ENCODE measurements at regions not wholly inside any gene's neighbourhood (a gene's known extent, or its start where the extent isn't known, plus 50 kb on each side); places are given as distances from the start of the nearest gene placed in this dataset.

DNA sequence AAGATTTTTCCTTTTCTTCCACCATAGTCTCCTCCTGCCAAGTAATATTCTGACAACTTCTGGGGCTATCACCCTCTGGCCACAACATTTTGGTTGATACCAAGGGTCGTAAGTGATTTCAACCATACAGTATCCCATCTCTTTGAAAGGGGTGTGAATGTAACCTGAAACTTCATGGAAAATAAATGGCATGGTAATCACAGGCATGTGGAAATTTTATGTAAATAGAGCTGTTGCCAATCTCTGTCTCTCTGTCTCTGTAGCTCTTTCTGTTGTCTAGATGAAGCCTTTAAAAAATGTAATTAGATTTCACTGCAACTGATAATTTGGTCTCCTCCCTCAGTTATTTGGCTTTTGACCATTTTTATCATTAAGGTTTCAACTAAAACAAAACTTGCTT lies 125.6 kb upstream of the RPRM start (continued):
- TF ChIP-seq ZNF841 (CRISPR knock-in tag; IDR thresholded peaks at IDR 0.05; ENCODE audit: borderline replicate concordance) (no peak), ASH2L (IDR thresholded peaks at IDR 0.05; ENCODE audit: insufficient read length, low read depth, low read length) (no peak)

DNA sequence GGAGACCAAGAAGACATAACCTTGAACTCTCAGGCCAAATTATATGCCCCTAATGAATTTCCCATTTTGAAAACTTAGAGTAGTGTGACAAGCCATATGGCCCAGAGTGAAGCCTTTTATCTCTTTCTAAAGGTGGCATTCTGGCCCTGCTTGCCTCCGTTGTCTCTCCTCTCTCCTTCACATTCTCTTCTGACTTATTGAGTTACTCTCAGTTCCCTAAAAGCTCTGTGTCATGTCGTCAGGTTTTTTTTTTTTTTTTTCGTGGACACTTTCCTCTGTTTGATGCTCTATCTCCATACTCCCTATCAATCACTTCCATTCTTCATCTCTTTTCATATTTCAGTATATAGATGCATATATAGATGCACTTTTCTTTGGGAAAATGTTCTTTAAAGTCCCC lies 128.1 kb upstream of the RPRM start:
- ChIA-PET POLR2A (no interaction called here), CTCF (ENCODE audit: low intra/inter-chr PET ratio, low total read pairs) (no interaction called here)
- no peaks in the 10 kb centered on the region for H3K27me3 ChIP-seq (ENCODE audit: control insufficient read depth in 1 of 2, insufficient read depth in 2 of 2, low read length in 2 of 2)
- H3K4me1 ChIP-seq (ENCODE audit: insufficient read depth, low read length), result no peaks in the 10 kb centered on the region
- H3K27ac ChIP-seq (ENCODE audit: extremely low read length, insufficient read depth, low read length), result no peak overlapping the region
- H3K4me3 ChIP-seq (replicated peaks in 1 of 3; ENCODE audit: insufficient read depth in 1 of 3, low read depth in 2 of 3, low read length in 3 of 3), result no peak overlapping the region
- no peak for DNase-seq (ENCODE audit: low spot score)
- H3K36me3 ChIP-seq (replicated peaks in 1 of 2; ENCODE audit: control insufficient read depth in 1 of 2, insufficient read depth in 2 of 2, low read length in 2 of 2), result no peaks in the 10 kb centered on the region
- ATAC-seq, result no peak
- no peak overlapping the region for H2AFZ ChIP-seq (ENCODE audit: low read length)
- no peak overlapping the region for H3K9ac ChIP-seq (ENCODE audit: insufficient read depth, low read depth, low read length)
- no peak overlapping the region for H3K4me2 ChIP-seq (ENCODE audit: low read depth, low read length)
- H3K79me2 ChIP-seq (ENCODE audit: insufficient read depth, low read length), result no peaks in the 10 kb centered on the region
- no peak for FAIRE-seq
- no peaks in the 10 kb centered on the region for H3K9me3 ChIP-seq (ENCODE audit: low read length)
- no TSS peak for BruUV-seq (replicated peaks)
- in situ Hi-C loops (cut with HindIII; ENCODE audit: extremely low pct_ligation_motif_present, low pct_unique_long_range_greater_than_20kb) (no loop called here), intact Hi-C loops (cut with micrococcal nuclease; ENCODE audit: unreplicated experiment) (no loop called here)
- 2% methylated on average over 3 of the region's 3 CpGs for WGBS (ENCODE audit: low lambda C conversion rate)
- H4K20me1 ChIP-seq (ENCODE audit: insufficient read depth, low read length), result no peaks in the 10 kb centered on the region
- no peak for TF ChIP-seq ZNF878 (CRISPR knock-in tag; IDR thresholded peaks at IDR 0.05)
- no peak for TF ChIP-seq ZNF550 (CRISPR knock-in tag; IDR thresholded peaks at IDR 0.05; ENCODE audit: borderline replicate concordance)
- no peak for TF ChIP-seq NR2C2 (CRISPR knock-in tag; IDR thresholded peaks at IDR 0.05; ENCODE audit: borderline replicate concordance)
- TF ChIP-seq, protein P1, sequence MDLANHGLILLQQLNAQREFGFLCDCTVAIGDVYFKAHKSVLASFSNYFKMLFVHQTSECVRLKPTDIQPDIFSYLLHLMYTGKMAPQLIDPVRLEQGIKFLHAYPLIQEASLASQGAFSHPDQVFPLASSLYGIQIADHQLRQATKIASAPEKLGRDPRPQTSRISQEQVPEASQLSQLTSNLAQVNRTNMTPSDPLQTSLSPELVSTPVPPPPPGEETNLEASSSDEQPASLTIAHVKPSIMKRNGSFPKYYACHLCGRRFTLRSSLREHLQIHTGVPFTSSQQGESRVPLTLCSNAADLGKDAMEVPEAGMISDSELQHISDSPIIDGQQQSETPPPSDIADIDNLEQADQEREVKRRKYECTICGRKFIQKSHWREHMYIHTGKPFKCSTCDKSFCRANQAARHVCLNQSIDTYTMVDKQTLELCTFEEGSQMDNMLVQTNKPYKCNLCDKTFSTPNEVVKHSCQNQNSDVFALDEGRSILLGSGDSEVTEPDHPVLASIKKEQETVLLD (CRISPR knock-in tag; IDR thresholded peaks at IDR 0.05; ENCODE audit: low read depth), result no peak
- no peak for TF ChIP-seq SIN3B (IDR thresholded peaks at IDR 0.05; ENCODE audit: low read length)
- no peak for TF ChIP-seq ZNF530 (CRISPR knock-in tag; IDR thresholded peaks at IDR 0.05; ENCODE audit: low read depth)
- TF ChIP-seq, protein P2, sequence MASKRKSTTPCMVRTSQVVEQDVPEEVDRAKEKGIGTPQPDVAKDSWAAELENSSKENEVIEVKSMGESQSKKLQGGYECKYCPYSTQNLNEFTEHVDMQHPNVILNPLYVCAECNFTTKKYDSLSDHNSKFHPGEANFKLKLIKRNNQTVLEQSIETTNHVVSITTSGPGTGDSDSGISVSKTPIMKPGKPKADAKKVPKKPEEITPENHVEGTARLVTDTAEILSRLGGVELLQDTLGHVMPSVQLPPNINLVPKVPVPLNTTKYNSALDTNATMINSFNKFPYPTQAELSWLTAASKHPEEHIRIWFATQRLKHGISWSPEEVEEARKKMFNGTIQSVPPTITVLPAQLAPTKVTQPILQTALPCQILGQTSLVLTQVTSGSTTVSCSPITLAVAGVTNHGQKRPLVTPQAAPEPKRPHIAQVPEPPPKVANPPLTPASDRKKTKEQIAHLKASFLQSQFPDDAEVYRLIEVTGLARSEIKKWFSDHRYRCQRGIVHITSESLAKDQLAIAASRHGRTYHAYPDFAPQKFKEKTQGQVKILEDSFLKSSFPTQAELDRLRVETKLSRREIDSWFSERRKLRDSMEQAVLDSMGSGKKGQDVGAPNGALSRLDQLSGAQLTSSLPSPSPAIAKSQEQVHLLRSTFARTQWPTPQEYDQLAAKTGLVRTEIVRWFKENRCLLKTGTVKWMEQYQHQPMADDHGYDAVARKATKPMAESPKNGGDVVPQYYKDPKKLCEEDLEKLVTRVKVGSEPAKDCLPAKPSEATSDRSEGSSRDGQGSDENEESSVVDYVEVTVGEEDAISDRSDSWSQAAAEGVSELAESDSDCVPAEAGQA (IDR thresholded peaks at IDR 0.05; ENCODE audit: low read depth), result no peak
- TF ChIP-seq, protein P2 (CRISPR knock-in tag; IDR thresholded peaks at IDR 0.05; ENCODE audit: borderline replicate concordance), result no peak
- TF ChIP-seq CBX5 (CRISPR knock-in tag; IDR thresholded peaks at IDR 0.05; ENCODE audit: borderline replicate concordance), result no peak
- TF ChIP-seq, protein P3, sequence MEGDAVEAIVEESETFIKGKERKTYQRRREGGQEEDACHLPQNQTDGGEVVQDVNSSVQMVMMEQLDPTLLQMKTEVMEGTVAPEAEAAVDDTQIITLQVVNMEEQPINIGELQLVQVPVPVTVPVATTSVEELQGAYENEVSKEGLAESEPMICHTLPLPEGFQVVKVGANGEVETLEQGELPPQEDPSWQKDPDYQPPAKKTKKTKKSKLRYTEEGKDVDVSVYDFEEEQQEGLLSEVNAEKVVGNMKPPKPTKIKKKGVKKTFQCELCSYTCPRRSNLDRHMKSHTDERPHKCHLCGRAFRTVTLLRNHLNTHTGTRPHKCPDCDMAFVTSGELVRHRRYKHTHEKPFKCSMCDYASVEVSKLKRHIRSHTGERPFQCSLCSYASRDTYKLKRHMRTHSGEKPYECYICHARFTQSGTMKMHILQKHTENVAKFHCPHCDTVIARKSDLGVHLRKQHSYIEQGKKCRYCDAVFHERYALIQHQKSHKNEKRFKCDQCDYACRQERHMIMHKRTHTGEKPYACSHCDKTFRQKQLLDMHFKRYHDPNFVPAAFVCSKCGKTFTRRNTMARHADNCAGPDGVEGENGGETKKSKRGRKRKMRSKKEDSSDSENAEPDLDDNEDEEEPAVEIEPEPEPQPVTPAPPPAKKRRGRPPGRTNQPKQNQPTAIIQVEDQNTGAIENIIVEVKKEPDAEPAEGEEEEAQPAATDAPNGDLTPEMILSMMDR (CRISPR knock-in tag; IDR thresholded peaks at IDR 0.05), result no peak
- TF ChIP-seq SATB2 (CRISPR knock-in tag; IDR thresholded peaks at IDR 0.05), result no peak
